Activated T-cell treated with anti-CD3 and anti-CD28 coated beads, Interleukin-2, amount 50 U/mL, for 1 hour (primary cell): ENCODE measurements at regions not wholly inside any gene's neighbourhood (a gene's known extent, or its start where the extent isn't known, plus 50 kb on each side); places are given as distances from the start of the nearest gene placed in this dataset.
"Not testable (repeated sequence)": the region's sequence is repeated elsewhere in the genome, so short reads cannot be mapped to it uniquely, and the experiment has no call there.

Experiments used
- DNase-seq: peaks from one replicate; pipeline ENCODE4 v3.0.0-alpha.2; 2020

DNA sequence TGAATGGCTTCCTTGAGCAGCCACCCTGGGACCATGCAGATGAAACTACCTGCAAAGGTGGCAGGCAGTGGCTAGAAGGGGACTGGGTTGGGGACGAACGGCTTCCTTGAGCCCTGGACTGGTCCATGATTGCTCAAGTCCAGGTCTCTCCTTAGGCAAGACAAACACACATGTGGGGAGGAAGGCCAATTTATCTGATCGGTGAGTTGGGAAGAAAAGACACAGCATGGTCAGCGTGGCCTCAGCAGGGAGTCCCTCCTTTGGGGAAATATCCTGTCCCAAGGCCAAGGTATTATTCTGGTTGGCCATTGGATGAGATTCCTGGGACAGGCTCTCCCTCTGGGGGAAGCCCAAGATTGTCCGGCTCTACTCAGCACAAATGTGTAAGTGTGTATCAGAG lies 116.3 kb upstream of the ERG start:
- no peak for DNase-seq

DNA sequence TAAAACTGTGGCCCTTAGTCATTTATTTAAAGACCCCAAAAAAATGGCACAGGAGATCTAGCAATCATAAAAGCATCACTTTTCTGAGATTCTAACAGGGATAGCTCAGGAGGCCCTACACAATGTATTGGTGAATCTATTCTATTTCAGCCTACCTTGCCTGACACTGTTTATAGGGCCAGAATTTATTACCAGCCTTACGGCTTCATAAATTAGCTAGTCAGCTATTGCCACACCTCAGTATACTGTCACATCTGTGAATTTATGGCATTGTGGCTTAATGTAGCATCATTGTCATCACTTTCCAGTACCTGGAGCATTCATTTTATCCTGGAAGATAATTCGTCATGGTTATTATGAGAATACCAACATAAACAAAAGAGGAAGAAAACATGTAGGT lies 121.2 kb upstream of the ERG start:
- no peak for DNase-seq

DNA sequence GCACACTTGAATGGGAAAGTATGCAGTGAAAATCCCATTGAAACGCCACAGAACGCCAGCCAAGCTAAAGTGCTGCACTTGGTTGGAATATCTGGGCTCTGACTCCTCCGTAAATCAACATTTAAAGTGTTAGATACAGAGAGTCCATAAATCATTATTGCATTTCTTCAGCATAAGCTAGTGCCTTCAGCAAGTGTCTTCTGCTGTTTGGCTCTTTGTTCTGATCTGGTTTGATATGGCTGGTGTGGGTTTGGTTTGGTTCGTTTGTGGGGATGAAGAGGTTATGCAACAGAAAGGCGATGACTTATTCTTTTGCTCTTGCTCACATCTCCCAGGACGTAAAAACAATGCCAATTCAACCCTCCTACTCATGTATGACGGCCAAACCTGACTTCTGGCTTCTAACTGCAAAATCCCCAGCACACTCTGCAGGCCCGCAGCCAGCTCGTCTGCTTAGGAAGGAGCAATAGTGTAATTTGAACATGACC lies 121.8 kb upstream of the ERG start:
- no peak for DNase-seq

DNA sequence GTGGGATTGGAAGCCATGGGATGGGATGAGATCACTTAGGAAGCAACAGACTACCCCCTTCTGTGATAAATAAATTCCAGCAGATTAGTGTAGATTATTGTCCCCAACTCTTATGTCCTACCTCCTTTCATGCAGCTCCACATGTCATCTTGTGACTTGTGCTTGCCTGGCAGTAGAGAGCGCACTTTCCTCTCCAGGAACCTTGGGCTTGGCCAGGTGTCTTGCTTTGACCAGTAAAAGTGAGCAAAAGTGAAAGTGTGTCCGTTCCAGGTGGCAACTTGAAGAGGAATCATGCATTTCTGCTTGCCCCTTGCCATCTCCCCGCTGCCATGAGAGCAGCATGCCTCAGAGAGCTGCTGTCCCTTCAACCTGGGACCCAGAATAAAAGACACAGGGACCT lies 122.9 kb upstream of the ERG start:
- no peak for DNase-seq

DNA sequence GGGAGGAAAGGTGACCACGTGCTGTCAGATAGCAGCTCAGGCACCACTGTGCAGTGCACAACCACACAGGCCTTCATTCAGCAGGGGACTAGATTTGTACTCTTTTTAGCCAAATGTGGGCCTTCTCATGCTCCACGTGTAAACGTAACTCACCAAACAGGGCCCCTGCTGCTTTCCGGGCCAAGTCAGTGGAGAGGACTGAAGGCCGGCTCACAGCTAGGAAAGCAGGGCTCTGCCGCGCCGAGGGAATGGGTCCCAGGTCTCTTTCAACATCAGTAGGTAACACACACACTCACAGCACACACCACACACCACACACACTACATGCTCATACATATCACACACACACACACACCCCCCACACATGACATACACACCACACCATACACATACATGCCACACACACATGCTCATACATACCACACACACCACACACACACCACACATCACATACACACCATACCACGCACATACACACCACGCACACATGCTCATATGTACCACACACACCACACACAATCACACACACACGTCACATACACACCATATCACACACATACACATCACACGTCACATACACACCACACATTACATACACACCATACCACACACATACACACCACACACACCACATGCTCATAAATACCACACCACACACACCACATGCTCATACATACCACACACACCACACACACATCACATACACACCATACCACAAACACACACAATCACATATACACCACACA lies 124.0 kb upstream of the ERG start:
- no peak for DNase-seq

DNA sequence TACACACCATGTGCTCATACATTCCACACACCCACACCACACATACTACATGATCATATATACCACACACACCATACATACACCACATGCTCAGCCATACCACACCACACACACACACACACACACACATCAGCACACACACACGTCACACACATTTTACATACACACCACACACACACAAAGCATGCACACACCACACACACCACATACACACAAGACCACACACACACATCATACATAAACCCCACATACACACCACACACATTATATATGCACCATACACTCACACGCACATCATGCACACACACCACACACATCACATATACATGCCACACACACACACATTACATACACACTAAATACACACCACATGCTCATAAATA lies 124.5 kb upstream of the ERG start:
- no peak for DNase-seq

DNA sequence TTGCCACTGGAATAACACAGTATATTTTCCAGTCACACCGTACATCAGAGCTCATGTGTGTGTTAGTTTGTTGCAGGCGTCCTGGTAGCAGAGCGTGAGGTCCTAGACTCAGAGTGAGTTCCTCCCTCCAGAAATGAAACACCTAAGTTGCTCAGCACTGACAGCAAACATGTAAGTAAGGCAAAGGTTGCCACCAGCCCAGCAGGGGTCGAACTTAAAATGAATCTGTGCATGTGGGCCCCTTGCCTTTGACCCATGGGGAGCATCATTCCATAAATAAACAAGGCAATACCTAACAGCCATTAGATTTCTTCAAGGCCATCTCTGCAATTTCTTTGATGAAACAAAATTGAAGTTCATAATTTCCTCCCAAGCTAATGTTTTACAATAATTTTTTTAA lies 125.3 kb upstream of the ERG start:
- no peak for DNase-seq

DNA sequence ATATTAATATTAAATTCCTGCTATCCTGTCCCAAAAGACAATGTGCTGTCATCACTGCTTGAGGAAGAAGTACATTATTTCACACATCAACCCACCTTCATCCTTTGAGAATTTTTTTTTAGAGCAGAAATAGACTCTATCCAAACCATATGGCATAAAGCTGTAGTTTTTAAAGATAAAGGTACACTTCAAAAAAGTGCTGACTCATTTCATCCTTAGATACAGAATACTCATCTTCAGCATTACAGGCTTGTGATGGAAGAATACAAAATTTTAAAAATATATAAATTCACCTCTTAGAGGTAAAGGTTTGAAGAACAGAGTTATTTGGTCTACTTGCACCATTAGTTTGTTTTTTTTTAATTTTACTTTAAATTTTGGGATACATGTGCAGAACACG lies 126.7 kb upstream of the ERG start:
- DNase-seq = no peak

DNA sequence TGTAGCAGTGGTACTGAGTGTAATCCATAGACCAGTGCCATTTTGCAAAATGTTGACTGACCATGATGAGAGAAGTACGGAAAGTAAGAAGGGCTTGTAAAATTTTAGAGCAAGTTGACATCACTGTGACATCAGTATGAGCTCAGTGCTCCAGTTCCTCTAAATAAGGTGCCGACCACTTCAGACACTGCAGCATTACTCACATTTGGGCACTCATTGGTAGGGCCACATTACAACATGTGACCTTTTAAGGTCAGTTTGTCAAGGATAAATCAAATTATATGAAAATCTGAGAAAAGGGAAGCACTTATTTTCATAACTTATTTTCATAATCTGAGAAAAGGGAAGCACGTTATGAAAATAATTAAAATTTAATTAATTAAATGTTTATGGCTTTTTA lies 128.0 kb upstream of the ERG start:
- no peak for DNase-seq

DNA sequence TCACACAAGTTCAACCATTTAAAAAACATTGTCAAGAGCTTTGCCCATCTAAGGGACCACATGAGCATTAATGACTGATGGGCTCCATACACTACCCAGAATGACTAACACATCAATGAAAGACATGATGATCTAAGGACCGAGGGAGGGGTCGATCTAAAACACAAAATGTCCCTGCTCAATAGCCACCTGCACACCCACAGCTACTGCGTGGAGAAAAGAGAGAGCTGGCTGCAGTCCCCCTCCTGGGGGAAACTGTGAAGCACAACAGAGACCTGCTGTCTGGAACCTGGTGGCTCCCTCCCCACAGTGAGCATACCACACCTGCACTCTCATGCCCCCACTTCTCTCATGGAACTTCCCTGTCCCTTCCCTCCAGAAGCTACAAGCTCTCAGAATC lies 130.1 kb upstream of the ERG start:
- no peak for DNase-seq

DNA sequence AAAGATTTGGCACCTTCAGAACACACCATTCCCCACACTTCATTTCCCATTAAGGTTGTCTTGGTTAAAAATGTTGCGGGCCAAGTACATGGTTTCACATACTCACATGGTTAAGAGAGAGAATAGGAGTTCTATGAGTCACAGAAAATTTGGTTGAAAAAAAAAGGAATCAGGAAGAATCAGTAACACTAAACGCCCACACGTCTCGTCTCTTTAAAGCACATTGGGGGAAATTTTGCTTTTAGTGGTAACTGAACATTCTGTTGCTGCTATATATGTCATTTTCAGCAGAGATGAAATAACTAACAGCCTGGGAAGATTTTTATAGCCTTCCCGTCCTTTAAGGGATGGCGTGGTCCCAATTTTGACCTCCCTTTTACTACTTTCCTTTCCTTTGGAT lies 132.9 kb upstream of the ERG start:
- DNase-seq = no peak

DNA sequence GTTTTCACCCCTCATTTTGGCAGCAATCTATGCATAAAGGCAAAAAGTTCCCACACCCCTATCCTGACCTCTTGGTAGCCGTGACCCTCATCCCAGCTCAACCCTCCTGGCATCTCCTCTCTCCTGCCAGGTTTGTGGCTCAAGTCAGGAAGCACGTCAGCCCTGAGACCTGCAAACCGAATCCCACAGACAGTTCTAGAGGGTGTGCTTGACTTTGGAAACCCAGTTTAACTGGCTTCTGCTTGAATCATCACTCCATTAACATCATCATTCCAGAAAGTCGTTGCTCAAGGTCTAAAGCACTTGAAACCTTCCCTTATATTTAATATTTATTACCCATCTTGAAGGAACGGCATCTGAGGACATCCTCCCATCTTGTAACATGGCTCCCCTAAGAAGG lies 133.4 kb upstream of the ERG start:
- no peak for DNase-seq

DNA sequence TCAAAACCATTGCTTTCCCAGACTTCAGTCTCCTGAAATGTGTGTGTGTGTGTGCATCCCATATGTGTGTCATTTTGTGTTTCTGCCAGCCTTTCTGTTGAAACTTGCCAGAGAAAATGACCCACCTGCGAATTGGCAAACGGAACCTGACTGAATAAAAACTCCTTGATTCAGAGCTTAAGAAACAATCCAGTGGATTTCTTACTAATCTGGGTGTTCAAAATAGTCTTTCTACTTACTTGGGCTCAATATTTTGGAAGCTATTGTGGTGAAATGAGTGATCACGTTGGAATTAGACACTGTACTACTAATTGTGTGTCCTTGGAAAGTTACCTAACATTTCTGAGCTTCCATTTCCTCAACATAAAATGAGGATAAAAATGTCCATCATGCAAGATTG lies 138.9 kb upstream of the ERG start:
- no peak for DNase-seq

DNA sequence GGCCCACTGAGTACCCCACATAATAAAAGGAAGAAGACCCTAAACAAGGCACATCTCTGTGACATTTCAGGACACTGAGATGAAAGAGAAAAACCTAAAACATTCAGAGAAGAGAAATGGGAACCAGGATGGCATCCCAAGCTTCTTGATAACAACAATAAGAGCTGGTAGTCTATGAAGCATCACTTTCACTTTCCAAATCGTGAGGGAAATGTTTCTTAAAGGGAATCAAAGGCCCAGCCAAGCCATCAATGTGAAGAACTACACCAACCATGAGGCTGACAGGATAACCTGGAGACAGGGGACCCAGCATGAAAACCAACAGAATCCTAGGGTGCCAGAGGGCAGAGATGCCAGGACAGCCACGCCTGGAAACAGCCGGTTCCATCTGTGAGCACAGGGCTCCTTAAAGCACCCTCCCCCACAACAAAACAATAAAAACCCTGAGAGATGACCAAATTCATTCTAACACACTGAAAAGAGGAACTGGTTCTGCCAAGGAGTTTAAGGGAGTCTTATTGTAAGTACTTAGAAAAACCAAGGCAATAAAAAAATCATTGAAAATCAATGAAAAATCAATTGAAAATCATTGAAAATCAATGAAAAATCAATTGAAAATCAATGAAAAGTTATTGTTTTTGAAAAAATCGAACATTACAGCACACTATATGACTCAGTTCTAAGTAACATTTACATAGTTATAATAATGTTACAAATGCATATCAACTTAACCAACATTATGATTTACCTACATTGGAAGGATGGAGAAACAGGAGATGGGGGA lies 141.5 kb upstream of the ERG start:
- no peak for DNase-seq

DNA sequence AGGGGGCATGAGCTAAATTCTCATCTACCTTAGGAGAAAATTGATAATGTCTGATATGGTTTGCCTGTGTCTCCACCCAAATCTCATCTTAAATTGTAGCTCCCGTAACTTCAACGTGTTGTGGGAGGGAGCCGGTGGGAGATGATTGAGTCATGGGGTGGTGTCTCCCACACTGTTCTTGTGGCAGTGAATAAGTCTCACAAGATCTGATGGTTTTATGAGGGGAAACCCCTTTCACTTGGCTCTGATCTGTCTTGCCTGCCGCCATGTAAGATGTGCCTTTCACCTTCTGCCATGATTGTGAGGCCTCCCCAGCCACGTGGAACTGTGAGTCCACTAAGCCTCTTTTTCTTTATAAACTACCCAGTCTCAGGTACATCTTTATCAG lies 142.1 kb upstream of the ERG start:
- not testable (repeated sequence) for DNase-seq

DNA sequence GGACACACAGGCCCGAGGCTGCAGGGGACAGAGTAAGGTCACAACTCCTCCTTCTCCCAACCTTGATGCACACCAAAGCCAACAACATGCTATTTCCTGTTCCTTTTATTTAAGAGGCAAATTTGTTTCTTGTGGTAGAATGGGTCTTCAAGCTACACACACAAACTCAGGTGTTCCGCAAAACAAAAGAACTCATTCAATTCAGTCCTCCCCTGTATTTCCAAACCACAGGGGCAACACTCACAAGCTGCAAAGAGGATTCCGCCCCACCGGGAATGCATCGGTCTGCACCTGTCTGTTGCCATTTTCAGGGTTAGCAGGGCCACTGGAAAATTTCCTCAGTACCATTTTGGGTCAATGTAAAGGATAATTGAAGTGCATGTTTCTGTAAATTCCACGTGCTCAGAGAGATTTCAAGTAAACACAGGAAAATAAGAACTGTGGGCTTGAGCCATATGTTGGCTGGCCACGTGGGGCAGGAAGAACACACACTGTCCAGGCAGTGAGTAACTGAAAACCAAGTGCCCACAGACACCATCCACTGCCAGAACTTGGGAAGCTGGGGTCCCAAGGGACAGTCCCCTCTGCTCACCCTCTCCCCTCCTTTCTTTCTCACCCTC lies 145.2 kb upstream of the ERG start:
- no peak for DNase-seq

DNA sequence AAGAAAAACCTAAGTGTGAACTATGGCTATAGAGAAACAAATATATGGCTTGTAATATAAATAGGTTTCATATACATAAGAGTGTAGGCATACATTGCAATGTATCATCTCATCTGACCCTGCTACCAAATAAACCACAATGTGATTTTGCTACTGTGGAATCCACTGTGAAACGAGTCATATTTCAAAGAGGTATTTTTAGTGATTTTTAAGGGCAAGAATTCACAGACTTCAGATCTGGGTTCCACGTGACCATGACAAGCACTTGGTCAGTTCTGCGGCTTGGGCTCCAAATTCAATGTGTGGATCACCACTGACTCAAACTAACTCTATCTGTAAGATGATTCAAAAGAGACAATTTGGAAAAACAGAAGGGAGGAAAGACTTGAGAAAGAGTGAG lies 147.0 kb upstream of the ERG start:
- DNase-seq = no peak

DNA sequence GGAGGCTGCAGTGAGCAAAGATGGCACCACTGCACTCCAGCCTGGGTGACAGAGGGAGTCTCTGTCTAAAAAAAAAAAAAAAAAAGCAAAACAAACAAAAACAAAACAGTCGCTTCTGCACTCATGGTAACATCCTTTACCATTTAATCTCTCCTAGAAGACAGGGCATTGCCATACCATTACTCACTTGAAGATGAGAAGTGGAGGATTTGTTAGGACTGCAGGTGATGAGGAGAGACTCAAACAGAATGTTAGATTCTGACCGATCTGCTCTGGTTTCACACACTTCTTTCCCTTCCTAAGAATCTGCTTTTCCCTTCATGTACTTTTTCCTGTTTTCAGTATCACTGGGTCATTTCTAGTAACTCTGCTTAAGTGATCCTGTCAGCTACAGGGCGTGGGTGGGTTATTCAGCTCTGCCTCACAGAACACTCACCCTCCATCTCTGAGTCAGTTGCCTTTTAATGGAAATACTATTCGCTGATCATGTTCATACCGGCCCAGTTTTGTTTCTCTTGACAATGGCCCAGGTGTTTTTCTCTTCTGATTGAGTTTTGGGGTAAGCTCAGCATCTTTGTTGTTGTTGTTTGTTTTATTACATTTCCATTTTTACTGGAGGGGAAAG lies 148.0 kb upstream of the ERG start:
- DNase-seq = no peak

DNA sequence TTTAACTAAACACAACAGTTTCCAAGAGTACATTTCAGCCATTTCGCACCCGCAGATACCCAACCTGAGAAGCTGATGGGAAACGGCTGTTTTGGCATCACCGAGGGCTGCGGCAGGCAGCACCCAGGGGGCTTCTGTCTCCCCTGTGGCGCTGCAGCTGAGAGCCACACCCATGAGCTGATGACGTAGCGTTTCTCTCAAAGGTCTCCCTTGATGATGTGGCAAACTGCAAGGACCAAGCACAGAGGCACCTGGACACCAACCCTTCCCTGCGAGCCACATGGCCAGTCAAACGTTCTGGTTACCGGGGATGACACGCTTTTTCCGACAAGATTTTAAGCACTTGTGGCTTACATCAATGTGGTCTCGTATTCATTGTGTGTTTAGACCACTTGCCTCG lies 150.8 kb upstream of the ERG start:
- no peak for DNase-seq

DNA sequence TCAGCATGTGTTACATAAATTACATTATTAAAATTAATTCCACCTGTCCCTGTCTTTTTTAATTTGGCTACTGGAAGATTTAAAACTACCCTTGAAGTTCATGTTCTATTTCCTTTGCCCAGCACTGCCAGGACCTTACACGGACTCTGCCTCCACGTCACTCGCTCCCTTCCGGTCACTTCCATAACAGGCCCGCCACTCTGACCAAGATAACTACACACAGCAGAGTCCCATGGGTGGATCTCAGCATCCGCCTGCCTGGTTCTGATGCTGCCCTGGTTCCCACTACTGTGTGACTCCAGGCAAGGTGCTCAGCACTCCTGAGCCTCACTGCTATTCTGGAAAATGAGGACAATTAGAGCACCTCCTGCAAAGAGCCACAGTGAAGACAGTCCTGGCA lies 153.3 kb upstream of the ERG start:
- no peak for DNase-seq

DNA sequence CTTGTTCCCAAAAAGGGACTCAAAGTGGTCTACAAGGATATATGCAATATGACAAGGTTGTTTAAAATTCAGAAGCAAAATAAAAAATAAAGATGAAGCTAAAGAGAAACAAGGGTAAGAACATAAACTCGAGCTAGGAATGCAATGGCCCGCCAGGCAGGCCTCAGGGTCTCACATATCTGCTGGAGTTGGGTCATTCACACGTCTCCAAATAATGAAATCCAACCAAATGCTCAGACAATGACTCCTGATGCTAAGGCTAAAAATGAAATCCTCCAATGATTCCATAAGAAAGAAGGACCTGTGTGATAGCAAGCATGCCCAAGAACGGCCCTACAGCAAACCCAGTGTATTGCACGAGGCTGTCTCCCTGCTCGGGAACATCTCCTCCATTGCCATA lies 153.3 kb upstream of the ETS2 start:
- DNase-seq = no peak

DNA sequence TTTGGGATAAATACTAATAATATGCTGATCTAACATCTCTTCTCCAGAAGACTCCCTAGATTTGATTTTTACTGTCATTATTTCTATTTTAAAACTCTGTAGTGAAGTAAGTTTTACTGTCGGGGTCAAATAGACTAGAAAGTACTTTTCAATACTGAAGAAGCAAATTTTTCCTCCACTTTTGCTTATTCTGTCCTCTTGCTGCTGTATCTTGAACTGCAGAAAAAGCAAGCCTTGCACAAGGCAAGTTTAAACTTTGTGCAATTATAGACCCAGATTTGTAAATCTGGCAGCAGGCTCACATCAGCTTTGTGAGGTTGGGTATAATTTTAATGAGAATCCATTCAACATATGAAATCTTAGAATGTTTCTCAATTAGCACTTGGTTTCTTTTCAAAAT lies 151.1 kb upstream of the ETS2 start:
- DNase-seq = no peak

DNA sequence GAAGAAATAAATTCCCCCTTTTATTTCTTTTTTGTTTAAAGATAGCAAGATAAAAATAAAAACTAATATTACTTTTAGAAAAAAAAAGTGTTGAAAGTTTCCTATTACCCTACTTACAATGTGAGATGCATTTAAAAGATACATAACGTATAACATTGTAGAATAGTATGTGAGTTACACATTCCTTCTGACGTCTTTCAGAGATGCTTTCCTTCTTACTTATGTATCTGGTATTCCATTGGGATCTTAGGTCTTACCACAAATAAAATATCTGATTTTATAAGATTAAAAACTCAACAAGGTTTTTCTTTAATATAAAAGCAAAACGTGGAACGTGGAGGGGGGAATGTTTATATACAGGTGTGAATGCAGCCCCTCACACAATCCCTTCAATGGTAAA lies 147.2 kb upstream of the ETS2 start:
- DNase-seq = no peak

DNA sequence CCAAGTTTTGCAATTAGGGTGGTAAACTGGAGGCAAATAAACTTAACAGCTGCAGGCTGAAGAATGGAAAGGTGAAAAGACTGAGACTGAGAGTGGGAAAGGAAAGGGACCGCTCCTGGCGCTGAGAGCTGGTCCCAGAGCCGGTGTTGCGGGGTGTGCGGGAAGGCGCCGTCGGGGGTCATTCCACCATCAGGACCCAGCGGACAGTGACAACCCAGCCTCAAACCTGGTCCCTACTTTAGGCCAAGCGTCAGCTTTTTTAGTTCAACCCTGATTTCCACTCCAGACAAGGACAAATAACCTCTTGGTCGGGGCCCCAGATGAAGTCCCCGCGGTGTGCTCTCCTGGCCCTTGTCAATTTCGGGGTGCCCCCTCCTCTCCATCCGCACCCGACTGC lies 145.8 kb upstream of the ETS2 start:
- DNase-seq = no peak
